Peyer's patch (tissue), 4 donors: ENCODE measurements at regions not wholly inside any gene's neighbourhood (a gene's known extent, or its start where the extent isn't known, plus 50 kb on each side); places are given as distances from the start of the nearest gene placed in this dataset.

Experiments used
- CTCF ChIP-seq, 6 experiments: fragments of 450-650 bp in 4 of 6; fragments of 200-600 bp in 2 of 6; sonication (generic) in 1 of 6; IDR thresholded peaks; one replicate each; pipeline ENCODE4 v1.5.1; 2017 to 2019; ENCODE audit warnings: antibody characterized with exemption in 6 of 6, mild to moderate bottlenecking in 3 of 6, moderate library complexity in 1 of 6
- POLR2A ChIP-seq, 2 donors: fragments of 450-650 bp; IDR thresholded peaks; one replicate each; pipeline ENCODE4 v1.5.1; 2017; ENCODE audit warnings: antibody characterized with exemption in 2 of 2, mild to moderate bottlenecking in 2 of 2, moderate library complexity in 2 of 2

- no peak for TF ChIP-seq CTCF (IDR thresholded peaks at IDR 0.05)
- no peak for TF ChIP-seq POLR2A (IDR thresholded peaks at IDR 0.05)
Measured at GRCh38 chr6:92139601-92140000, 1279.8 kb downstream of the EPHA7 start.
